Endothelial cell of umbilical vein (primary cell): ENCODE measurements at regions not wholly inside any gene's neighbourhood (a gene's known extent, or its start where the extent isn't known, plus 50 kb on each side); places are given as distances from the start of the nearest gene placed in this dataset.

Source experiments
- BruUV-seq: library from RNA; stranded (reverse); fragments of 400-500 nt; replicated peaks from 2 replicates; lab custom pipeline; 2021; lab: Mats Ljungman, UMichigan
- CTCF ChIA-PET: fragments of 300-600, 350-600 bp; sonication (Branson Sonifier 250); formaldehyde crosslinking; loops from one replicate; lab custom pipeline; 2021; ENCODE audit warnings: antibody characterized with exemption, inconsistent platforms; lab: Charles Lee
- POLR2A ChIA-PET: fragments of 300-600, 350-600 bp; sonication (Branson Sonifier 250); formaldehyde crosslinking; loops from one replicate; lab custom pipeline; 2021; ENCODE audit warnings: antibody characterized with exemption, inconsistent platforms; lab: Charles Lee
- DNase-seq: peaks from one replicate; pipeline ENCODE4 v3.0.0-alpha.2; 2011; ENCODE audit warnings: low read depth, low spot score
- FAIRE-seq: peaks from 2 replicates; lab custom pipeline; 2011; peaks lifted over from hg19 to GRCh38; lab: Jason Lieb, UNC
- H2AFZ ChIP-seq: 2 replicates; pipeline ENCODE4 v1.6.0; 2012; ENCODE audit warnings: low read depth, low read length, control low read depth, inconsistent platforms
- H3K27ac ChIP-seq: 2 replicates; pipeline ENCODE4 v1.5.1; 2011; ENCODE audit warnings: low read depth, mild to moderate bottlenecking, control low read depth, low read length, moderate library complexity; ENCODE audit not compliant: insufficient read depth
- H3K27me3 ChIP-seq, 2 experiments: 2 replicates each; pipeline versions ENCODE4 v1.6.0 to v1.6.1; 2011; ENCODE audit warnings: low read length in 2 of 2, mixed read lengths in 1 of 2; ENCODE audit not compliant: control insufficient read depth in 2 of 2, insufficient read depth in 2 of 2
- H3K36me3 ChIP-seq, 2 experiments: 2 replicates in 1 of 2; 3 replicates in 1 of 2; pipeline ENCODE4 v1.5.1; 2011; ENCODE audit warnings: low read length in 2 of 2, mild to moderate bottlenecking in 1 of 2, moderate library complexity in 1 of 2; ENCODE audit not compliant: control insufficient read depth in 2 of 2, insufficient read depth in 2 of 2; ENCODE audit errors: extremely low read depth in 1 of 2
- H3K4me1 ChIP-seq: 3 replicates; pipeline ENCODE4 v1.5.1; 2011; ENCODE audit warnings: mild to moderate bottlenecking, low read length; ENCODE audit not compliant: control insufficient read depth, insufficient read depth; ENCODE audit errors: extremely low read depth
- H3K4me2 ChIP-seq: 2 replicates; pipeline ENCODE4 v1.6.1; 2011; ENCODE audit warnings: low read length, control low read depth, mixed read lengths; ENCODE audit not compliant: insufficient read depth
- H3K4me3 ChIP-seq, 3 experiments: fragments of 200-600 bp in 1 of 3; sonication (generic), shearing (Covaris generic) in 1 of 3; replicated peaks in 1 of 3; 2 replicates each; pipeline ENCODE4 v1.5.1; 2011 to 2016; ENCODE audit warnings: control low read depth in 3 of 3, low read length in 3 of 3, mild to moderate bottlenecking in 2 of 3, inconsistent platforms in 1 of 3, low read depth in 1 of 3, moderate library complexity in 1 of 3; ENCODE audit not compliant: insufficient read depth in 1 of 3
- H3K79me2 ChIP-seq: 2 replicates; pipeline ENCODE4 v1.6.0; 2012; ENCODE audit warnings: low read length, inconsistent platforms; ENCODE audit not compliant: control insufficient read depth, insufficient read depth
- H3K9ac ChIP-seq: replicated peaks from 2 replicates; pipeline ENCODE3; 2011; ENCODE audit warnings: low read length, control low read depth; ENCODE audit not compliant: insufficient read depth; ENCODE audit errors: extremely low read depth
- H3K9me1 ChIP-seq: replicated peaks from 3 replicates; pipeline ENCODE4 v1.6.0; 2011; ENCODE audit warnings: mild to moderate bottlenecking, low read length; ENCODE audit not compliant: control insufficient read depth, insufficient read depth; ENCODE audit errors: extremely low read depth
- H3K9me3 ChIP-seq: replicated peaks from 2 replicates; pipeline ENCODE4 v1.5.1; 2012; ENCODE audit warnings: low read length, inconsistent platforms; ENCODE audit not compliant: control insufficient read depth, insufficient read depth
- H4K20me1 ChIP-seq: replicated peaks from 2 replicates; pipeline ENCODE3; 2011; ENCODE audit warnings: mild to moderate bottlenecking, low read length; ENCODE audit not compliant: control insufficient read depth, insufficient read depth; ENCODE audit errors: extremely low read depth
- EZH2 ChIP-seq: IDR thresholded peaks from 2 replicates; pipeline ENCODE4 v1.6.1; 2012; ENCODE audit warnings: borderline replicate concordance, low read depth, mild to moderate bottlenecking, moderate library complexity, low read length, inconsistent platforms; ENCODE audit not compliant: severe bottlenecking
- FOS ChIP-seq: IDR thresholded peaks from 2 replicates; pipeline ENCODE4 v1.6.1; 2011; ENCODE audit warnings: mild to moderate bottlenecking, low read length, moderate library complexity, borderline replicate concordance; ENCODE audit not compliant: insufficient read depth
- GATA2 ChIP-seq: IDR thresholded peaks from 2 replicates; pipeline ENCODE4 v1.7.0; 2011; ENCODE audit warnings: low read depth, mild to moderate bottlenecking, moderate library complexity, mixed read lengths, low read length; ENCODE audit not compliant: insufficient read length, insufficient read depth
- JUN ChIP-seq: IDR thresholded peaks from 2 replicates; pipeline ENCODE4 v1.6.1; 2011; ENCODE audit warnings: borderline replicate concordance, low read depth; ENCODE audit not compliant: insufficient read length, insufficient read depth
- MAX ChIP-seq: IDR thresholded peaks from 2 replicates; pipeline ENCODE4 v1.6.1; 2011; ENCODE audit not compliant: insufficient read depth, insufficient read length
- MYC ChIP-seq: IDR thresholded peaks from one replicate; pipeline ENCODE4 v1.6.1; 2011; ENCODE audit warnings: mild to moderate bottlenecking, low read depth, low read length
- POLR2A ChIP-seq: IDR thresholded peaks from 2 replicates; pipeline ENCODE4 v1.6.1; 2012; ENCODE audit warnings: low read depth, mild to moderate bottlenecking, control low read depth, low read length
- POLR2AphosphoS5 ChIP-seq: IDR thresholded peaks from 2 replicates; pipeline ENCODE4 v1.6.1; 2012; ENCODE audit warnings: low read depth, mild to moderate bottlenecking, control low read depth, low read length, moderate library complexity; ENCODE audit not compliant: insufficient read depth
- dilution Hi-C: fragments of 300-500 bp; cut with MboI; formaldehyde crosslinking; loops from one replicate; pipeline ENCODE4 v1.15.0; 2019; ENCODE audit warnings: low sequenced_read_pairs; ENCODE audit not compliant: extremely low pct_ligation_motif_present
- intact Hi-C: fragments of 100-400 bp; cut with micrococcal nuclease; formaldehyde crosslinking; loops from one replicate; pipeline ENCODE4 v1.10.0; 2022
- TF ChIP-seq, protein P1 (sequence below), 2 donors: IDR thresholded peaks; 1 replicate in 1 of 2; 2 replicates in 1 of 2; pipeline ENCODE4 v1.5.1; 2011; ENCODE audit warnings: low read length in 2 of 2, mild to moderate bottlenecking in 2 of 2, moderate library complexity in 2 of 2, control low read depth in 1 of 2, inconsistent platforms in 1 of 2, low read depth in 1 of 2; ENCODE audit not compliant: insufficient read depth in 1 of 2; ENCODE audit errors: extremely low read depth in 1 of 2

GRCh38 chr2:180579388-180579787 lies 401.0 kb upstream of the UBE2E3 start:
- Histone ChIP-seq H3K4me3 (no peak overlapping the region), H3K36me3 (no peaks in the 10 kb centered on the region), H3K4me2 (no peak overlapping the region), H3K79me2 (no peaks in the 10 kb centered on the region), H3K27ac (no peak overlapping the region), H4K20me1 (no peaks in the 10 kb centered on the region), H3K27me3 (no peaks in the 10 kb centered on the region), H3K4me1 (no peaks in the 10 kb centered on the region), H3K9me3 (no peaks in the 10 kb centered on the region), H3K9ac (no peak overlapping the region), H2AFZ (no peak overlapping the region), H3K9me1 (no peaks in the 10 kb centered on the region)
- TF ChIP-seq GATA2: no peak
- no peak for TF ChIP-seq POLR2AphosphoS5
- no peak for TF ChIP-seq POLR2A
- no peak for TF ChIP-seq JUN
- no peak for TF ChIP-seq MYC
- TF ChIP-seq EZH2: no peak
- TF ChIP-seq FOS: no peak
- no peak for TF ChIP-seq MAX
- TF ChIP-seq, protein P1, sequence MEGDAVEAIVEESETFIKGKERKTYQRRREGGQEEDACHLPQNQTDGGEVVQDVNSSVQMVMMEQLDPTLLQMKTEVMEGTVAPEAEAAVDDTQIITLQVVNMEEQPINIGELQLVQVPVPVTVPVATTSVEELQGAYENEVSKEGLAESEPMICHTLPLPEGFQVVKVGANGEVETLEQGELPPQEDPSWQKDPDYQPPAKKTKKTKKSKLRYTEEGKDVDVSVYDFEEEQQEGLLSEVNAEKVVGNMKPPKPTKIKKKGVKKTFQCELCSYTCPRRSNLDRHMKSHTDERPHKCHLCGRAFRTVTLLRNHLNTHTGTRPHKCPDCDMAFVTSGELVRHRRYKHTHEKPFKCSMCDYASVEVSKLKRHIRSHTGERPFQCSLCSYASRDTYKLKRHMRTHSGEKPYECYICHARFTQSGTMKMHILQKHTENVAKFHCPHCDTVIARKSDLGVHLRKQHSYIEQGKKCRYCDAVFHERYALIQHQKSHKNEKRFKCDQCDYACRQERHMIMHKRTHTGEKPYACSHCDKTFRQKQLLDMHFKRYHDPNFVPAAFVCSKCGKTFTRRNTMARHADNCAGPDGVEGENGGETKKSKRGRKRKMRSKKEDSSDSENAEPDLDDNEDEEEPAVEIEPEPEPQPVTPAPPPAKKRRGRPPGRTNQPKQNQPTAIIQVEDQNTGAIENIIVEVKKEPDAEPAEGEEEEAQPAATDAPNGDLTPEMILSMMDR (IDR thresholded peaks at IDR 0.05; ENCODE audit: extremely low read depth in 1 of 2, insufficient read depth in 1 of 2, low read depth in 1 of 2, low read length in 2 of 2): no peak
- dilution Hi-C loops: no loop called here
- ChIA-PET CTCF (interaction anchor here (0.5 kb wide), 1 partner anchor 31 kb away, joined by 3 read pairs; no protein-coding TSS in a partner anchor), POLR2A (no interaction called here)
- no TSS peak for BruUV-seq
- intact Hi-C loops: no loop called here
- no peak for FAIRE-seq
- DNase-seq: no peak
